Fibroblast of skin of back (primary cell): ENCODE measurements at regions not wholly inside any gene's neighbourhood (a gene's known extent, or its start where the extent isn't known, plus 50 kb on each side); places are given as distances from the start of the nearest gene placed in this dataset.
"Not testable (repeated sequence)": the region's sequence is repeated elsewhere in the genome, so short reads cannot be mapped to it uniquely, and the experiment has no call there.

Source experiments
- DNase-seq: peaks from one replicate; pipeline ENCODE4 v3.0.0-alpha.2; 2013

- DNase-seq, result no peak
These were observed 205.5 kb upstream of the MON1B start for GRCh38 chr16:76985392-76986045.

- DNase-seq, result no peak
These were observed 202.5 kb upstream of the MON1B start for GRCh38 chr16:76988526-76988925.

- DNase-seq, result no peak
These were observed 188.3 kb upstream of the MON1B start for GRCh38 chr16:77002644-77003043.

- no peak for DNase-seq
These were observed 181.5 kb upstream of the MON1B start for GRCh38 chr16:77009453-77009852.

GRCh38 chr16:77014441-77014840, 176.5 kb upstream of the MON1B start:
- DNase-seq, result no peak

GRCh38 chr16:77030600-77030999, 160.4 kb upstream of the MON1B start:
- DNase-seq, result no peak

GRCh38 chr16:77033516-77033915, 157.5 kb upstream of the MON1B start:
- DNase-seq, result no peak

- DNase-seq, result no peak
These were observed 155.6 kb upstream of the MON1B start for GRCh38 chr16:77035361-77035760.

GRCh38 chr16:77037696-77038347, 153.2 kb upstream of the MON1B start:
- DNase-seq, result no peak

GRCh38 chr16:77041468-77041867, 149.5 kb upstream of the MON1B start:
- no peak for DNase-seq

- peak; percentile 6 for DNase-seq
These were observed 147.9 kb upstream of the MON1B start for GRCh38 chr16:77043076-77043475.

- no peak for DNase-seq
These were observed 144.8 kb upstream of the MON1B start for GRCh38 chr16:77046206-77046605.

- no peak for DNase-seq
These were observed 142.9 kb upstream of the MON1B start for GRCh38 chr16:77048085-77048484.

GRCh38 chr16:77049577-77049976, 141.4 kb upstream of the MON1B start:
- no peak for DNase-seq

GRCh38 chr16:77056597-77056996, 134.4 kb upstream of the MON1B start:
- DNase-seq, result not testable (repeated sequence)

- DNase-seq, result no peak
These were observed 133.7 kb upstream of the MON1B start for GRCh38 chr16:77057161-77057774.

- no peak for DNase-seq
These were observed 131.5 kb upstream of the MON1B start for GRCh38 chr16:77059446-77059845.

- DNase-seq, result no peak
These were observed 130.4 kb upstream of the MON1B start for GRCh38 chr16:77060614-77061013.

- no peak for DNase-seq
These were observed 127.9 kb upstream of the MON1B start for GRCh38 chr16:77062878-77063675.

- no peak for DNase-seq
These were observed 127.3 kb upstream of the MON1B start for GRCh38 chr16:77063676-77064016.

GRCh38 chr16:77064037-77064436, 127.0 kb upstream of the MON1B start:
- DNase-seq, result no peak

GRCh38 chr16:77066896-77067496, 124.0 kb upstream of the MON1B start:
- no peak for DNase-seq

GRCh38 chr16:77067900-77068299, 123.1 kb upstream of the MON1B start:
- DNase-seq, result no peak
